ENCODE measurements at regions not wholly inside any gene's neighbourhood (a gene's known extent, or its start where the extent isn't known, plus 50 kb on each side); places are given as distances from the start of the nearest gene placed in this dataset.

DNA sequence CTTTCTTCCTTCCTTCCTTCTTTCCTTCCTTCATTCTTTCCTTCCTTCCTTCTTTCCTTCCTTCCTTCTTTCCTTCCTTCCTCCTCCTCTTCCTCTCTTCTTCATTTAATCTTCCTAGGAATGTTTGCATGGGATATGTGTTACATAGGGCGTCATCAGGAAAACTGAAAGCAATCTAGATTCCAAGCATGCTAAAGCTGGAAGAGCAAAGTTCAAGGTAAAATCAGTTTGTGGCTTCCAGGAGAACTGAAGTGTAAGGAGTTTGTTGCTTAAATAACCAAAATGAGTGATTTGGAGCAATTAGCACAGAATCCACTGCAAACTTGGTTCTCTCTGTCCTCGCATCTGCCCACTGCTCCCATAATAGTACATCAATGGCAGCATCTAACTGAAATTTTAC, 716.2 kb downstream of the GBE1 start:
- no peak for TF ChIP-seq POLR2AphosphoS5 (IDR thresholded peaks at IDR 0.05; ENCODE audit: low read depth, low read length)
- no peak for TF ChIP-seq POLR2A (IDR thresholded peaks at IDR 0.05; ENCODE audit: low read depth, low read length)
- TF ChIP-seq TAF1 (IDR thresholded peaks at IDR 0.05; ENCODE audit: borderline replicate concordance, low read depth, low read length): no peak
